OCI-LY7 (cell line): ENCODE measurements at regions not wholly inside any gene's neighbourhood (a gene's known extent, or its start where the extent isn't known, plus 50 kb on each side); places are given as distances from the start of the nearest gene placed in this dataset.

ENCODE experiments used
- EZH2phosphoT487 ChIP-seq: fragments of 200-600 bp; sonication (generic); IDR thresholded peaks from 2 replicates; pipeline ENCODE4 v1.6.1; 2018; ENCODE audit warnings: low read depth, borderline replicate concordance, mild to moderate bottlenecking, mixed run types, antibody characterized with exemption, low read length, moderate library complexity, mixed read lengths
- TF ChIP-seq, protein P1 (sequence below): fragments of 200-600 bp; sonication (generic); conservative IDR thresholded peaks from 2 replicates; pipeline ENCODE4 v1.5.1; 2014; ENCODE audit warnings: mild to moderate bottlenecking, antibody characterized with exemption, low read length, moderate library complexity, mixed read lengths

DNA sequence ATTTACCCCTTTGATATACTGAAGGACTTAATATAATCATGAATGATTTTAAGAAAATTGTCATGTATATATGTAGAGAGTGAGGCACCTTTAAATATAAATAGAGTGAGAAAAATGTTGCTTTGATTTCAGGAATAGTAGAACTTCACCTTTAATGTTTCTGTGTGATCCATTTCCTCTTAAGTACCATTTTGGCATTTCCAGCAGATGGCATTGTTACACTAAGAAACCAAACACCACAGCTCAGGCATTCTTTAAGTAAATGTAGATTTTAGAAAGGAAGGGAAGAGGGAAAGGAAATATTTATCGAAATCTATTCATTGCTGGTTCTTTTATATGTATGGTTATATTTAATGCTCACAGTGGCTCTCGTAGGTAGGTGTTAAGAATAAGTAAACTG, 556.7 kb upstream of the FBXO33 start:
- TF ChIP-seq, protein P1, sequence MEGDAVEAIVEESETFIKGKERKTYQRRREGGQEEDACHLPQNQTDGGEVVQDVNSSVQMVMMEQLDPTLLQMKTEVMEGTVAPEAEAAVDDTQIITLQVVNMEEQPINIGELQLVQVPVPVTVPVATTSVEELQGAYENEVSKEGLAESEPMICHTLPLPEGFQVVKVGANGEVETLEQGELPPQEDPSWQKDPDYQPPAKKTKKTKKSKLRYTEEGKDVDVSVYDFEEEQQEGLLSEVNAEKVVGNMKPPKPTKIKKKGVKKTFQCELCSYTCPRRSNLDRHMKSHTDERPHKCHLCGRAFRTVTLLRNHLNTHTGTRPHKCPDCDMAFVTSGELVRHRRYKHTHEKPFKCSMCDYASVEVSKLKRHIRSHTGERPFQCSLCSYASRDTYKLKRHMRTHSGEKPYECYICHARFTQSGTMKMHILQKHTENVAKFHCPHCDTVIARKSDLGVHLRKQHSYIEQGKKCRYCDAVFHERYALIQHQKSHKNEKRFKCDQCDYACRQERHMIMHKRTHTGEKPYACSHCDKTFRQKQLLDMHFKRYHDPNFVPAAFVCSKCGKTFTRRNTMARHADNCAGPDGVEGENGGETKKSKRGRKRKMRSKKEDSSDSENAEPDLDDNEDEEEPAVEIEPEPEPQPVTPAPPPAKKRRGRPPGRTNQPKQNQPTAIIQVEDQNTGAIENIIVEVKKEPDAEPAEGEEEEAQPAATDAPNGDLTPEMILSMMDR: peak; percentile 89
- TF ChIP-seq EZH2phosphoT487: no peak
